MG63 (cell line): ENCODE measurements at regions not wholly inside any gene's neighbourhood (a gene's known extent, or its start where the extent isn't known, plus 50 kb on each side); places are given as distances from the start of the nearest gene placed in this dataset.

Experiments used
- DNase-seq: peaks from one replicate; pipeline ENCODE4 v3.0.0-alpha.2; 2020
- H3K27me3 ChIP-seq: fragments of 250-450 bp; sonication (Bioruptor Pico); 2 replicates; pipeline ENCODE4 v1.5.1; 2020; ENCODE audit warnings: mild to moderate bottlenecking, moderate library complexity
- H3K36me3 ChIP-seq: fragments of 250-450 bp; sonication (Bioruptor Pico); 2 replicates; pipeline ENCODE4 v1.5.1; 2020; ENCODE audit warnings: mild to moderate bottlenecking, moderate library complexity
- H3K4me3 ChIP-seq: fragments of 250-450 bp; sonication (Bioruptor Pico); 2 replicates; pipeline ENCODE4 v1.5.1; 2020; ENCODE audit warnings: mild to moderate bottlenecking, moderate library complexity
- H3K9me3 ChIP-seq: fragments of 250-450 bp; sonication (Bioruptor Pico); 2 replicates; pipeline ENCODE4 v1.5.1; 2020; ENCODE audit warnings: mild to moderate bottlenecking, moderate library complexity

DNA sequence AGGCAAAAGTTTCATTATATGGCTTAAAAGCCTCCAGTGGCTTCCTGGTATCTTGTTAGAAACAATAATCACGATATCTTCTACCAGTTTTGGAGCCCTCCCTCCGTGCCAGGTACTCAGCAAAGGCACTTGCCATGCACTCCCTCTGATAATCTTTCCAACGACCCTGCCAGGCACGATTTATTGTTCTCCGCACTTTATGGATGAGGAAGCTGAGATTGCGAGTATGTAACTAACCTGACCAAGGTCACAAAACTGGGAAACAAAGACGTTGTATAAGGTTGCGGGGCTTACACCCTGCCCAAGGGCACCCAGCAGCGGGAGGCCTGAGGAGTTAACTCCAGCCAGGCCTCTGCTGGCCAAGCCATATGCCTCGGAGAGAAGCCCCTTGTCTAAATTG lies 218.1 kb downstream of the SNX19 start:
- Histone ChIP-seq H3K4me3 (no peak overlapping the region), H3K9me3 (no peaks in the 10 kb centered on the region), H3K27me3 (no peaks in the 10 kb centered on the region), H3K36me3 (no peaks in the 10 kb centered on the region)
- DNase-seq, result no peak

- DNase-seq, result no peak
- H3K36me3 ChIP-seq, result no peaks in the 10 kb centered on the region
- H3K4me3 ChIP-seq, result no peak overlapping the region
- no peaks in the 10 kb centered on the region; the same call in 1 of the 2 replicates for H3K9me3 ChIP-seq
- H3K27me3 ChIP-seq, result no peaks in the 10 kb centered on the region
These were observed 216.7 kb downstream of the SNX19 start for GRCh38 chr11:130699561-130699960.

- no peaks in the 10 kb centered on the region for H3K27me3 ChIP-seq
- H3K4me3 ChIP-seq, result no peak overlapping the region
- H3K36me3 ChIP-seq, result no peaks in the 10 kb centered on the region
- no peak for DNase-seq
- no peaks in the 10 kb centered on the region; the same call in 1 of the 2 replicates for H3K9me3 ChIP-seq
These were observed 216.2 kb downstream of the SNX19 start for GRCh38 chr11:130700092-130700491.

DNA sequence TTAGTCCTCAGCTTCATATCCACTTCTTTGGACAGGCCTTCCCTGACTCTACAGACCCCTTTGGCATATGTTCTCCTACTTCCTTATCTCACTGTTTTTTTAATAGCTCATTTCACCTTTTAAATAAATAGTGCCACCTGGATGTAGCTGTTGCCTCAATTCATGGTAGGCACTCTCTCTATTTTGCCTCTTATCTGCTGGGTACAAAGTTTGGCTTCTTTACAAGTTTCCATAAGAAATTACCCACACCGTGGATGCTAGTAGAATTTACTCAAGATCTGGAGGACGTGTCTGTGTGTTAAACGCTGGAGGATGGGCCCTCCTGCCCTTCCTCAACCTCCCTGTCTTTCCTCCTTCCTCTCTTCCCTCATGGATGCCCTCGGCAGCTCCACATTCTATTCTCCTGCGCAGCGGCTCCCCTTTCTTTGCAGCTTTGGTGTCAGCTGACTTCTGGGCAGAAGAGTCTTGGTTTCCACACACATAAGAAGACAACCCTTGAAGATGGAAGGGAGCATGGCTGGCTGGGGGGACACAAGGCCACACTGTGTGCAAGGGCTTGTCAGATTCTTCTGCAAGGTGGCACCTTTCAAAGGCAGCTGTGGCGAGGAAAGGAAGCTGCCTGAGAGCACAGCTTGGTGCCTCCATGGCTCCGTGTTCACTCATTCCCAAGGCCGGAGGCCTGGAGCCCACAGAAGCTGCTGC lies 212.6 kb downstream of the SNX19 start:
- H3K36me3 ChIP-seq, result no peaks in the 10 kb centered on the region
- H3K4me3 ChIP-seq, result no peak overlapping the region
- H3K27me3 ChIP-seq, result no peaks in the 10 kb centered on the region
- H3K9me3 ChIP-seq, result peaks cover 2% of the 10 kb centered on the region; the same call in 1 of the 2 replicates
- DNase-seq, result no peak

GRCh38 chr11:130705670-130706421 lies 210.4 kb downstream of the SNX19 start:
- Histone ChIP-seq H3K9me3 (peaks cover 3% of the 10 kb centered on the region; the same call in 1 of the 2 replicates), H3K27me3 (no peaks in the 10 kb centered on the region), H3K36me3 (no peaks in the 10 kb centered on the region), H3K4me3 (no peak overlapping the region)
- DNase-seq, result peak; percentile 68

DNA sequence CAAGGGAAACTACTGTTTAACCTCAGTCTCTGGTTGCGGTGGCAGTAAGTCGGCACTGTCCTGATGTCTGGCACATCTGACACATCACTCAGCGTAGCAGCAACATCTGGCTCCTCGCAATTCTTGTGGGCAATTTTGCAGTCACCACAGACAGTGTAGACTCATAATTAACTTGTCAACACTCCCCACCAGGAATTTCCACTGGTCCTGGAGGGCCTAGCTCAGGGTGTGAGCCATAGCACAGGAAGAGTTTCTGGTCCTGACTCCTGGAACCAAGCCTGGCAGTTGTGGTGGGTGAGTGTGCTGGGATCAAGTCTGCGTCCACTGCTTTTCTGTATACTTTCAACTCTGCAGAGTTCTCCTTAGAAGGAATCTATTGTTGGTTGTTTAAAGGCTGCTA lies 209.7 kb downstream of the SNX19 start:
- Histone ChIP-seq H3K9me3 (peaks cover 3% of the 10 kb centered on the region; the same call in 1 of the 2 replicates), H3K4me3 (no peak overlapping the region), H3K27me3 (no peaks in the 10 kb centered on the region), H3K36me3 (no peaks in the 10 kb centered on the region)
- DNase-seq, result peak; percentile 44

DNA sequence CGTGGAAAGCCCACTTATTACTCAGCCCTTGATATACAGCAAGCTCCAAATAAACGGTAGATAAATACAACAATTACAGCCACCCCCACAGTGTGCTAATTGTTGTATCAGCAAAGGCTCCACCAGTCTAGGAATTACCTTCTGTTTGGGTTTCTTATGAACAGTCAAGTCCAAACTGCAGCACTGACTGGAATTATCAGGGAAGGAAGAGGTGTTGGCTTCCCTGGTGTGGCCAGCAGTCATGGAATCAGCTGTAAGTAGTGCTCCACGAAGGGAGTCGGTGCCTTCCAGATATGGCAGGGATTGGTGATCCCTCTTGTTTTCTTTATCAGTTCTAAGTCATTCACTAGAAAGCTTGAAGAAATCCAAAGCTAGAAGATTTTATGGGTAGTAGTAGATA lies 209.1 kb downstream of the SNX19 start:
- no peaks in the 10 kb centered on the region for H3K27me3 ChIP-seq
- peaks cover 3% of the 10 kb centered on the region; the same call in 1 of the 2 replicates for H3K9me3 ChIP-seq
- no peak for DNase-seq
- H3K4me3 ChIP-seq, result no peak overlapping the region
- H3K36me3 ChIP-seq, result no peaks in the 10 kb centered on the region

GRCh38 chr11:130709531-130709930 lies 206.7 kb downstream of the SNX19 start:
- DNase-seq, result no peak
- no peak overlapping the region for H3K4me3 ChIP-seq
- H3K27me3 ChIP-seq, result no peaks in the 10 kb centered on the region
- 0 out of 2 replicates have a peak, but pooled peaks cover 3% of the 10 kb centered on the region for H3K9me3 ChIP-seq
- H3K36me3 ChIP-seq, result no peaks in the 10 kb centered on the region

GRCh38 chr11:130710021-130710420 lies 206.3 kb downstream of the SNX19 start:
- DNase-seq, result no peak
- Histone ChIP-seq H3K36me3 (no peaks in the 10 kb centered on the region), H3K9me3 (0 out of 2 replicates have a peak, but pooled peaks cover 4% of the 10 kb centered on the region), H3K4me3 (no peak overlapping the region), H3K27me3 (no peaks in the 10 kb centered on the region)

- no peak for DNase-seq
- H3K4me3 ChIP-seq, result no peak overlapping the region
- 0 out of 2 replicates have a peak, but pooled peaks cover 4% of the 10 kb centered on the region for H3K9me3 ChIP-seq
- no peaks in the 10 kb centered on the region for H3K36me3 ChIP-seq
- no peaks in the 10 kb centered on the region for H3K27me3 ChIP-seq
These were observed 205.7 kb downstream of the SNX19 start for GRCh38 chr11:130710497-130711012.

GRCh38 chr11:130711193-130711592 lies 205.1 kb downstream of the SNX19 start:
- H3K36me3 ChIP-seq, result no peaks in the 10 kb centered on the region
- no peak overlapping the region for H3K4me3 ChIP-seq
- DNase-seq, result no peak
- H3K27me3 ChIP-seq, result no peaks in the 10 kb centered on the region
- H3K9me3 ChIP-seq, result 0 out of 2 replicates have a peak, but pooled peaks cover 4% of the 10 kb centered on the region

DNA sequence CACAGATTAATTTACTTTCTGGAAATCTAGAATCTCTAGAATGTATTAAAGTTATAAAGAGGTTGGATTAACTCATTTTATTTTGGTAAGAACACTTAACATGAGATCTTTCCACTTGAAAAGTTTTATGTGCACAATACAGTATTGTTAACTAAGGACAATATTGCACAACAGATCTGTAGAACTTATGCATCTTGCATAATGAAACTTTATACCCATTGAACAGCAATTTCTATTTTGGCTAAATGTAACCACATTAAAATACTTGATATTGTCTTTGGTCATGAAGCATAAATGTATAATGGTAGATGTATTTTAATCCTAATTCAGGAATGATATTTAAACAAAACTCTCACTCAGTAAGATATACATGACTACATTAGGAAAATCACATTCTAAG lies 203.8 kb downstream of the SNX19 start:
- no peak for DNase-seq
- Histone ChIP-seq H3K27me3 (no peaks in the 10 kb centered on the region), H3K9me3 (0 out of 2 replicates have a peak, but pooled peaks cover 4% of the 10 kb centered on the region)

GRCh38 chr11:130715085-130715876 lies 201.0 kb downstream of the SNX19 start:
- Histone ChIP-seq H3K36me3 (no peaks in the 10 kb centered on the region), H3K9me3 (0 out of 2 replicates have a peak, but pooled peaks cover 2% of the 10 kb centered on the region), H3K27me3 (no peaks in the 10 kb centered on the region), H3K4me3 (no peak overlapping the region)
- DNase-seq, result no peak

More for the DNA sequence above, 203.8 kb downstream of the SNX19 start:
- H3K4me3 ChIP-seq, result no peak overlapping the region
- H3K36me3 ChIP-seq, result no peaks in the 10 kb centered on the region

DNA sequence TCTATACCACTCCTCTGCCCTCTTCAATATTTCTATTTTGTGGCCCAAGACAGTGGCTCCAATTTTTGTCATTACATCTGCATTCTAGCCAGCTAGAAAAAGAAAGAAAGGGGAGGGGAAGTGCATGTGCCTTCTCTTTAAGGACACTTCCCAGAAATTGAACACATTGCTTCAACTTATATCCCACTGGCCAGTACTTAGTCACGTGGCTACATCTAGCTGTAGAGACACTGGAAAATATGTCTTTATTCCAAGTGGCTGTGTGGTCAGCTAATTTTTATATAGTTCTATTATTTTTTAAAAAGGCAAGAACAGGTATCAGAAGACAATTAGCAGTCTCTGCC lies 200.4 kb downstream of the SNX19 start:
- Histone ChIP-seq H3K4me3 (no peak overlapping the region), H3K27me3 (no peaks in the 10 kb centered on the region), H3K9me3 (0 out of 2 replicates have a peak, but pooled peaks cover 2% of the 10 kb centered on the region), H3K36me3 (no peaks in the 10 kb centered on the region)
- no peak for DNase-seq

DNA sequence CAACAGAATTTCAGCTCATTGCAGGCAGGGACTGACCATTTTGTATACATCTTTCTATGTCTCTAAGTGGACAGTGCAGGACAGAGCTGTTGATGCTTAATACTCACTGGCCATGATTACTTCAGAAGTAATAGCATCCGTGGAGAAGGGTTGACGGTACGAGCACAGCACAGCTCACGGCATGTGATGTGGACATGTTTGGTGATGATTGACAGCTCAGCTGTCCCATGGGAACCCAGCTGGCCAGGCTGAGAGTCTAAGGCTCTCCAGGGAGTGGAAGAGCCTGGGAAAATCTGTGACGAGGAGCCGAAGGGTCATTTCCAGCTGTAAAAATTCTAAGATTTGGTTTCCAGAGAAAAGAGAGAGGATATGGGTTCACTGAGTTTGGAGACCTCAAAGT lies 198.2 kb downstream of the SNX19 start:
- DNase-seq, result no peak
- H3K9me3 ChIP-seq, result 0 out of 2 replicates have a peak, but pooled peaks cover 2% of the 10 kb centered on the region
- no peaks in the 10 kb centered on the region for H3K27me3 ChIP-seq
- H3K4me3 ChIP-seq, result no peak overlapping the region
- no peaks in the 10 kb centered on the region for H3K36me3 ChIP-seq

DNA sequence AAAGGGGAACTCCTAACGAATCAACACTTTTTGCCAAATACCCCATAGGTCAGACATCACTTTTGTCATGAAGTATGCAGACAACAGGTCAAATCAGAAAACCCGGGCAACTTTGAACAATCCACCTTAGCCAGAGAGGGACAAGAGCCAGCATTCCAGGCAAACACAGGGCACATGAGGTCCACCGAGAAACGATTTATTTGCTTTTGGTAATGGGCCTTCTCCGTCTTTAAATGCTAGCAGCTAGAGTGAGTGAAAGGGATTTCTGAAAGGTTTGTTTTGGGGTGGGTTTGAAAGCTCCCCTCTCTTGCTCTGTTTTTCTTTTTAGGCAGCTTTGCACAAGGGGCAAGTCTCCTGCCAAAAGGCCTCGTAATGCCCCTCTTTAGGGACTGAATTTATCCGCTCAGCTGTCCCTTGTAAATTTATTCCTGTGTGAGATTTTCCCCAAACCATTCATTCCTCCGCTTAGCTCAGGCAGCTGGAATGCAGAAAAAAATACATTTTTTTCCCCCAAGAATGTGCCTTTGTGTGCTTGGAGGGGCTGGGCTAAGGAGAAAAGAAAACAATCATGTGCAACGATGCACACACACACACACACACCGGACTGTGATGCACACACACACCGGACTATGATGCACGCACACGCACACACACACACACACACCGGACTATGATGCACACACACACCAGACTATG lies 196.9 kb downstream of the SNX19 start:
- no peak for DNase-seq
- Histone ChIP-seq H3K27me3 (no peaks in the 10 kb centered on the region), H3K4me3 (no peak overlapping the region), H3K36me3 (no peaks in the 10 kb centered on the region), H3K9me3 (0 out of 2 replicates have a peak, but pooled peaks cover 2% of the 10 kb centered on the region)
